HG02840 (cell line): ENCODE measurements at regions not wholly inside any gene's neighbourhood (a gene's known extent, or its start where the extent isn't known, plus 50 kb on each side); places are given as distances from the start of the nearest gene placed in this dataset.

Experiments
- ATAC-seq: cut with Tn5 transposase; IDR thresholded peaks from one replicate; pipeline ENCODE4 v1.9.1; 2021; ENCODE audit warnings: mild to moderate bottlenecking, moderate library complexity, moderate number of reproducible peaks; ENCODE audit not compliant: unreplicated experiment, low FRiP score

- ATAC-seq = no peak
Measured at GRCh38 chr1:88354256-88354655, 329.8 kb upstream of the PKN2 start.

DNA sequence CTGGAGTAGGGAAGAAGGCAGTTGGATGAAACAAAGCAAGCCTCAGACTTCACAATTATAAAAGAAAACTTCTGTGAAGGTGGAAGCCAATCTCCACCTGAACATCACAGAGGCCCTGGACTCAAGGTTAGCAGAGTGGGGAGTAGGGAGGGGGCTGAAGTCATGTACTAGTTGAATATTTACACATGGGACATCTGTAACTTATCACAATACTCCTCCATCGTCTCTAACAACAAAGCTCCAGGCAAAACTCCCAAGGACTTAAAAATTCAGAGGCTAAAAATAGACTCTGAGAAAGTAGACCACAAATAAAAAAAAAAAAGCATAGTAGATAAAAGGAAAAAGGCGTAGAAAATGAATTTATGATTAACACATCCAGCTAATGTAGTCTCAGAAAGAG, 326.3 kb upstream of the PKN2 start:
- no peak for ATAC-seq

DNA sequence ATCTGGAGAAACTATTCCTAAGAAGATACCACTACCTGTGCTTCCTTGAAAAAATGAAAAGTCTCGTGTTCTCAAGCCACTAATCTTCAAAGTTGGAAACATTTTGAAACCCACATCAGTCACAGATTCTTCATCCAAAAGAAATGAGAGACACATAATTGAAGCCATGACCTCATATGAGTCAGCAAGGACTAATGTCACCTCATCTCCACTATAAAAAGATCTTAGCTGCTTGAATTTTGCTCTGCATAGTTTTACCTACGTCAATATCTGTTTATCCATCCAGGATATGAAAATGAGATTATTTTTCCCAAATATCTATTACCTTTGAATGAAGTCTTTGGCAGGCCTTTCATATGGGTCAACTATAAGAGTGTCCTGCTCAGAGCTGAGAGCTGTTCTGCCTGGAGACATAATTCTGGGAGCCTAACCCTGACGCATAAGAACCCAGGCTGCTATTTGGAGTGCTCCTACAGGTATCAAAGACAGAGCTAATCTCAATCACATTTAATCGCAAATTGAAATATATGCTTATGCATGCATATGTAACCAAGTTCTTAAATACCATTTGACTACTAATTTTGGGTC, 312.5 kb upstream of the PKN2 start:
- ATAC-seq = no peak

- ATAC-seq = no peak
Measured at GRCh38 chr1:88375977-88376376, 308.1 kb upstream of the PKN2 start.

GRCh38 chr1:88376421-88376820, 307.7 kb upstream of the PKN2 start:
- ATAC-seq = no peak

GRCh38 chr1:88378560-88378959, 305.5 kb upstream of the PKN2 start:
- ATAC-seq = no peak

GRCh38 chr1:88394958-88395357, 289.1 kb upstream of the PKN2 start:
- ATAC-seq = no peak

- no peak for ATAC-seq
Measured at GRCh38 chr1:88398338-88398737, 285.7 kb upstream of the PKN2 start.

- ATAC-seq = peak; percentile 72
Measured at GRCh38 chr1:88399690-88400089, 284.4 kb upstream of the PKN2 start.

- peak; percentile 70 for ATAC-seq
Measured at GRCh38 chr1:88401313-88401712, 282.8 kb upstream of the PKN2 start.

DNA sequence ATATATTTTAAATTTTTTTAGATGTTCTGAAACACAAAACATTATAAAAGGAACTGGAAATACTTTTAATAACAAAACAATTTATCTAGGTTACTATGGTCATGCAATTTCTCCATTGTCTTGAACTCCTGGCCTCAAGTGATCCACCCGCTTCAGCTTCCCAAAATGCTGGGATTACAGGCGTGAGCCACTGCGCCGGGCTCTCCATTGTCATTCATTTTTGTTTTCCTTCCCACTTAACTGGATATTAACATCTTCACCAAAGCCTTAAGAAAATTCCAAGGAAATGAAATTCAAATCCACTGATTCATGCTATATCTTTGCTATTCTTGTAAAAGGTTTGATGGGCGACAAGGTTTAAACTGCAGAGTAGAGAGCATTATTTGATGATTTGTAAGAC, 279.5 kb upstream of the PKN2 start:
- ATAC-seq = no peak

DNA sequence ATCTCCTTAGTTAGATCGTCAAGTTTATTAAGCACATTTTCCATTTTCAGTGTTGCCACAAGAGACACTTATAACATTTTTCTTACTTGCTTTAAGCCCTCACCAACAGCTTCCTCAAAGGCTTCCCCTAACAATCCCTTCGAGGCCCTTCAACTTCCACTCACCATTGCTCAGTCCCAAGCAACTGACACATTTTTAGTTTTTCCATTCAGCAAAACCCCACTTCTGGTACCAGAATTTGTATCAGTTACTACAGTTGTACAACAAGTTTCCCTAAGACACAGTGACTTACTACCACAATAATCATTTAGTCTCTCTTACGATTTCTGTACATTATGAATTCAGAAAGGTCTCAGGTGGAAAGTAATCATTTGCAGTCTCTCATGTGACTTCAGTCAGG, 276.8 kb upstream of the PKN2 start:
- no peak for ATAC-seq

DNA sequence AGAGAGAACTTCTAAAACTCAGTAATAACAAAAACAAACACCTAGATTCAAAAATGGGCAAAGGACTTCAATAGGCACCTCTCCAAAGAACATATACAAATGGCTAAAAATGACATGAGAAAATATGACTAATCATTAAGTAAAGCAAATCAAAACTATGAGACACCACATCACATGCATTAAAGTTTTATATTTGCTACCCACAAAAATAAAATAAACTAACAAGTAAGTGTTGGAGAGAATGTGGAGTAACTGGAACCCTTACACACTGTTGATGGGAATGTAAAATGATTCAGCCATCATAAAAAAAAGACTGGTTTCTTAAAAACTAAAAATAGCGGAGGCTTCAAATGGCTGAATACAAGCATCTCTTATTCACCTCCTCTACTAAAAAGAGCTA, 262.1 kb upstream of the PKN2 start:
- no peak for ATAC-seq

GRCh38 chr1:88433556-88433955, 250.5 kb upstream of the PKN2 start:
- no peak for ATAC-seq

DNA sequence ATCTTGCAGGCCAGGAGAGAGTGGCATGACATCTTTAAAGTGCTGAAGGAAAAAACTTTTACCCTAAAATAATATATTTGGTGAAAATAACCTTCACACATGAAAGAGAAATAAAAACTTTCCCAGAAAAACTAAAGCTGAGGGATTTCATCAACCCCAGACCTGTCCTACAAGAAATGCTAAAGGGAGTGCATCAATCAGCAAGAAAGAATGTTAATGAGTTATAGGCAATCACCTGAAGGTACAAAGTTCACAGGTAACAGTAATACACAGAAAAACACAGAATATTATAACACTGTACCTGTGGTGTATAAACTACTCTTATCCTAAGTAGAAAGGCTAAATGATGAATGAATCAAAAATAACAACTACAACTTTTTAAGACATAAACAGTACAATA, 249.2 kb upstream of the PKN2 start:
- ATAC-seq = no peak

GRCh38 chr1:88441022-88441421, 243.1 kb upstream of the PKN2 start:
- no peak for ATAC-seq

DNA sequence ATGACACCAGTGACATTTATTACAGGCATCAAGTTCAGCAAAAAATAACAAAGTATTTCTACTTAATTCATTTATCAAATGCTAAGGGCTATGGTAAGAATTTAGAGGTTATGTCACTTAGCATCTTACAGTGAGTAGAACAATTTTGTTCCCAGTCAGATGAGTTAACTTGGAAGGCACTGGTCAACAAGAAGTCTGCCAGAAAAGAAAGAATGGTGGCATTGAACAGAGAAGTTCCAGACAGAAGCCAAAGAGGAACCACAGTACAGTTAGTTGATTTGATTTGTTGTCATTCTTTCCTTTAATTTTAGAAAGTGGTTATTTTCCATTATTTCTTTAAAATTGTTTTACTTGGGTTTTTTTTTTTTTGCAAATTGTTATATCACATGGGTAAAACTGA, 232.2 kb upstream of the PKN2 start:
- ATAC-seq = no peak

DNA sequence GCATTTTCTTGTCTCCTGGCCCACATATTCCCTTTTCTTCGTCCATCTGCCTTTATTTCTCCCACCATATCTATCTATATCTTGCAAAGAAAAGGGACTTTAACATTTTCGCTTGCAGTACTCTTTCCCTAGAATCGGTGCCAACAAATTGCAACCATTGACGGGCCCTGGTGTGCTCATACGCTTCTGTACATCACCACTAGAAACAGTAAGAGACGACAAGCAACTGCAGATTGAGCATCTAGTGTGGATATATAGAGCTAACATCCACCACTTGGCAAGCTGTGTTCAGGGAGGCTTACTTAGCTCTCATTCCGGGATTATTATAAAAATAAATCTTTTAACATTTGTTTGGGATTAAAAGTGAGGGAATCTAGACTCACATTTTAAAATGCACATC, 230.8 kb upstream of the PKN2 start:
- no peak for ATAC-seq

DNA sequence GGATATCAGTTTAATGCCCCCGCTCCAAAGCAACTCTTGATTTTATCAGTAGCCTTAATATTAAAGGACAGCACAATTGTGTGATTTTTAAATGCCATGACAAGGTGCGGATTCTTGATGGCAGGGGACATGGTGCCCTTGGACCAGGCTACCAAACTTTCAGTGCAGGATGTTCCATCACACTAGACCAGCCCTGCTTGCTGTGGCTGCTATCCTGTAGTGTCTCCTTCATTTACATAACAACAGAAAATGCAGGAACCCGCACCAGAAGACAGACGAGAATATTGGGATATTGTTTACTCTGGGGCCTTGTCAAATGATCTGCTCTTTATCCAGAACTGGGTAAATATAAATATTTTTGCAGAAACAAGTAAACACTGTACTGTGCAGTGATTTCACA, 229.3 kb upstream of the PKN2 start:
- no peak for ATAC-seq

DNA sequence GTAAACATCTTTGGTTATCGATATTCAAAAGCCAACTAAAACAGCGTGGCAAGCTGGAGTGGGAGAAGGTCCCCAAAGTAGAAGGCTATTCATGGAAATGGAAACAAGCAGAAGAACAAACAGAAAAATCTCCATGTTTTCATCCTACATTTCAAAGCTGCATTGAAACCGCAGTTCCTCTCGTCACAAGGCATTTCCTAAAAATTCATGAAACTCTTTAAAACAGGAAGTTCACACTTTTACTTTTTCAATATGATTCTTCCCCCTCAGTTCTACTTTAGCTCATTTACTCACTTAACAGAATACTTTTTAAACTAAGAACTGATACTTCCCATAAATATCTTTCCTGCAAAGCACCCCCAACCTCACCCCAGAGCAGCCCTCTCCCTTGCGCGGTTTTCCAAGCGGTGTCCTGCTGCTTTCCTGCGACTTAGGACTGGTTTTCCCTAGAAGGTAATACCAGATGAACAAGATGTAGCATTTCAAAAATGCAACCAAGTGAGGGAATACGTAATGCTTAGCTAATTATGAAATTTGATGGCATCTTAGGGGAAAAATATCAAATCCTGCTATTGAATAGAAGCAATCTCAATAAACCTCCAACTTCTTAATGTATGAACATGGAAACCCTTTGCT, 228.3 kb upstream of the PKN2 start:
- ATAC-seq = no peak

GRCh38 chr1:88457197-88457596, 226.9 kb upstream of the PKN2 start:
- no peak for ATAC-seq

DNA sequence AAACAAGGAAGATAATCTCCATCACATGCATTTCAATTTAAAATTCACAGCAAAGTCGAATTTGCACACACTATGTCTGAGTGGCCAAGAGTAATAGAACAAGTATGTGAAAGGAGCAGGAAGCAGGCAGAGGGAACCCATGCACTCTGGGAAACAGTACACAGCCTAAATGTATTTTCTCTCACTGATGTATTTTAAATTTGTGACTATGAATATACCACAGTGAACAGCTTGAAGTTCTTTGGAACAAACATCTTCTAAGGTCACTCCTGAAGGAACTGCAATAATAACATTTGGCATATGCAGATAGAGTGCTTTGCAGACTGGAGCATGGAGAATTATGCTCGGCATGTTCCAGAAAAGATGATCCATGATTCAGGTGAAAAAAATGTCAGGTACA, 223.1 kb upstream of the PKN2 start:
- no peak for ATAC-seq

DNA sequence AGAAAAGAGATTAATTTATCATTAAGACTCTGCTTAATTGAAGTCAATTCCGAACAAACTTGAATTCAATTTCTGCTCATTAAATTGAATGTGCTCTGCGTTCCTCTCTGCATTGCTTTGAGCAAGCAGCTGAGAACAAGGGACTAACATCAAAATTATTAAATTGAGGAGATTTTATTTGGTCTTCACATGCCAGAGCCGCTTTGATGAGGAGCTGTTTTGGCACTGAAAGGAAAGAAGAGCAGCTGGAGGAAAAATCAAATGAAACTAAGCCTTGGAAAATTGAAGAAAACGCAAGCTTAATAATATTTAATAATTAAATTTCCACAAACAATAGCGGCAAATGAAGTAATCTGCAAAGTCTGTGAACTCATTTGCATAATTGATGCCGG, 222.0 kb upstream of the PKN2 start:
- no peak for ATAC-seq
